ENCODE measurements at regions not wholly inside any gene's neighbourhood (a gene's known extent, or its start where the extent isn't known, plus 50 kb on each side); places are given as distances from the start of the nearest gene placed in this dataset.

- Histone ChIP-seq H3K4me1 (peaks cover 0 to 52% (median 39%) of the 10 kb centered on the region in 4 donors), H3K4me3 (no peak overlapping the region), H3K36me3 (no peaks in the 10 kb centered on the region), H3K27ac (replicated peaks in 1 of 4) (no peak overlapping the region), H3K27me3 (no peaks in the 10 kb centered on the region), H3K9me3 (no peaks in the 10 kb centered on the region)
- 90% methylated on average over 5 of the region's 5 CpGs for WGBS
- TF ChIP-seq EP300 (IDR thresholded peaks at IDR 0.05), result no peak
- DNase-seq (ENCODE audit: extremely low spot score), result no peak
- intact Hi-C loops (cut with DNase I), result loop anchor here (10.0 kb wide), 1 partner anchor 1373 kb away; no protein-coding TSS in a partner anchor
Observed at GRCh38 chr15:35752134-35752466, 206.1 kb upstream of the DPH6 start.

- DNase-seq (ENCODE audit: extremely low spot score), result no peak
- intact Hi-C loops (cut with DNase I), result loop anchor here (10.0 kb wide), 1 partner anchor 1371 kb away; no protein-coding TSS in a partner anchor
- Histone ChIP-seq H3K4me1 (peaks cover 0 to 66% (median 46%) of the 10 kb centered on the region in 4 donors), H3K27ac (replicated peaks in 1 of 4) (peak overlapping the region in 2 of 4 donors; percentile 29 to 41), H3K9me3 (no peaks in the 10 kb centered on the region), H3K4me3 (no peak overlapping the region), H3K27me3 (no peaks in the 10 kb centered on the region), H3K36me3 (no peaks in the 10 kb centered on the region)
- WGBS, result 67% methylated on average over 3 of the region's 3 CpGs
- TF ChIP-seq POLR2A (IDR thresholded peaks at IDR 0.05; ENCODE audit: low read depth), result no peak
- TF ChIP-seq CTCF (IDR thresholded peaks at IDR 0.05), result no peak
- no peak for TF ChIP-seq EP300 (IDR thresholded peaks at IDR 0.05)
- no peak for TF ChIP-seq POLR2AphosphoS5 (IDR thresholded peaks at IDR 0.05)
Observed at GRCh38 chr15:35753486-35753885, 207.5 kb upstream of the DPH6 start.

- Histone ChIP-seq H3K27me3 (no peaks in the 10 kb centered on the region), H3K4me1 (peaks cover 0 to 67% (median 48%) of the 10 kb centered on the region in 4 donors), H3K27ac (replicated peaks in 1 of 4) (no peak overlapping the region), H3K4me3 (no peak overlapping the region), H3K36me3 (no peaks in the 10 kb centered on the region), H3K9me3 (no peaks in the 10 kb centered on the region)
- no peak for TF ChIP-seq CTCF (IDR thresholded peaks at IDR 0.05)
- no peak for TF ChIP-seq POLR2AphosphoS5 (IDR thresholded peaks at IDR 0.05)
- TF ChIP-seq EP300 (IDR thresholded peaks at IDR 0.05), result no peak
- no peak for TF ChIP-seq POLR2A (IDR thresholded peaks at IDR 0.05; ENCODE audit: low read depth)
- WGBS, result 46% methylated on average over 2 of the region's 2 CpGs
- no peak for DNase-seq (ENCODE audit: extremely low spot score)
- intact Hi-C loops (cut with DNase I), result loop anchor here (10.0 kb wide), 1 partner anchor 1369 kb away; no protein-coding TSS in a partner anchor
Observed at GRCh38 chr15:35755237-35755802, 209.4 kb upstream of the DPH6 start.

GRCh38 chr15:35756623-35757022 lies 210.7 kb upstream of the DPH6 start:
- no peak for TF ChIP-seq POLR2AphosphoS5 (IDR thresholded peaks at IDR 0.05)
- no peak for TF ChIP-seq CTCF (IDR thresholded peaks at IDR 0.05)
- TF ChIP-seq POLR2A (IDR thresholded peaks at IDR 0.05; ENCODE audit: low read depth), result no peak
- no peak for TF ChIP-seq EP300 (IDR thresholded peaks at IDR 0.05)
- no peak for DNase-seq (ENCODE audit: extremely low spot score)
- 53% methylated on average over 3 of the region's 3 CpGs for WGBS
- Histone ChIP-seq H3K4me3 (no peak overlapping the region), H3K36me3 (no peaks in the 10 kb centered on the region), H3K27ac (replicated peaks in 1 of 4) (peak overlapping the region in 1 of 4 donors; percentile 22), H3K9me3 (no peaks in the 10 kb centered on the region), H3K4me1 (peaks cover 0 to 61% (median 45%) of the 10 kb centered on the region in 4 donors), H3K27me3 (no peaks in the 10 kb centered on the region)
- intact Hi-C loops (cut with DNase I), result loop anchor here (10.0 kb wide), 1 partner anchor 1368 kb away; no protein-coding TSS in a partner anchor

- Histone ChIP-seq H3K27me3 (no peaks in the 10 kb centered on the region), H3K36me3 (no peaks in the 10 kb centered on the region), H3K4me1 (peaks cover 0 to 58% (median 41%) of the 10 kb centered on the region in 4 donors), H3K4me3 (no peak overlapping the region), H3K27ac (replicated peaks in 1 of 4) (peak overlapping the region; percentile 8 to 34 (median 16)), H3K9me3 (no peaks in the 10 kb centered on the region)
- intact Hi-C loops (cut with DNase I), result loop anchor here (10.0 kb wide), 1 partner anchor 1367 kb away; no protein-coding TSS in a partner anchor
- TF ChIP-seq EP300 (IDR thresholded peaks at IDR 0.05) (no peak), CTCF (IDR thresholded peaks at IDR 0.05) (no peak), POLR2AphosphoS5 (IDR thresholded peaks at IDR 0.05) (no peak), POLR2A (IDR thresholded peaks at IDR 0.05; ENCODE audit: low read depth) (no peak)
- WGBS, result 53% methylated on average over 2 of the region's 2 CpGs
- no peak for DNase-seq (ENCODE audit: extremely low spot score)
Observed at GRCh38 chr15:35757361-35757760, 211.4 kb upstream of the DPH6 start.

All from esophagus muscularis mucosa (tissue), 4 donors.